GM10266 (cell line): ENCODE measurements at regions not wholly inside any gene's neighbourhood (a gene's known extent, or its start where the extent isn't known, plus 50 kb on each side); places are given as distances from the start of the nearest gene placed in this dataset.

Experiments
- DNase-seq: peaks from one replicate; pipeline ENCODE4 v3.0.0; 2012; ENCODE audit errors: extremely low spot score
- TF ChIP-seq, protein P1 (sequence below): IDR thresholded peaks from 2 replicates; pipeline ENCODE4 v1.5.1; 2012; ENCODE audit warnings: mild to moderate bottlenecking, low read depth; ENCODE audit not compliant: control insufficient read depth, insufficient read depth; ENCODE audit errors: missing control alignments

DNA sequence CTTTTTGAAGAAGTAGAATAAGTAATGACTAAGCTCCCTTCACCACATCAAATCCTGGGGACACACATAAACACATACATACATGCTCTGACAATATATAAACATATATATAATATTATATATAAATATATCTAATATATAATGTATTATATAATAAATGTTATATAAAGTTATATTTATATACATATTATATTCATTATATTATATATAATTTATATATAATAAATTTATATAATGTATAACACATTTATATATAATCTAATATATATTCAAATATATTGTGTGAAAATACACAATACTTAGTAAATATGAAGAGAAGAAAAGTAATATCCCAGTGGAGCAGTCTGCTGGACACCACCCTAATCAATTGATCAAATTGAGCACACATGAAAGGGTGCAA is 2177.9 kb upstream of the CELF4 start:
- no peak for DNase-seq
- TF ChIP-seq, protein P1, sequence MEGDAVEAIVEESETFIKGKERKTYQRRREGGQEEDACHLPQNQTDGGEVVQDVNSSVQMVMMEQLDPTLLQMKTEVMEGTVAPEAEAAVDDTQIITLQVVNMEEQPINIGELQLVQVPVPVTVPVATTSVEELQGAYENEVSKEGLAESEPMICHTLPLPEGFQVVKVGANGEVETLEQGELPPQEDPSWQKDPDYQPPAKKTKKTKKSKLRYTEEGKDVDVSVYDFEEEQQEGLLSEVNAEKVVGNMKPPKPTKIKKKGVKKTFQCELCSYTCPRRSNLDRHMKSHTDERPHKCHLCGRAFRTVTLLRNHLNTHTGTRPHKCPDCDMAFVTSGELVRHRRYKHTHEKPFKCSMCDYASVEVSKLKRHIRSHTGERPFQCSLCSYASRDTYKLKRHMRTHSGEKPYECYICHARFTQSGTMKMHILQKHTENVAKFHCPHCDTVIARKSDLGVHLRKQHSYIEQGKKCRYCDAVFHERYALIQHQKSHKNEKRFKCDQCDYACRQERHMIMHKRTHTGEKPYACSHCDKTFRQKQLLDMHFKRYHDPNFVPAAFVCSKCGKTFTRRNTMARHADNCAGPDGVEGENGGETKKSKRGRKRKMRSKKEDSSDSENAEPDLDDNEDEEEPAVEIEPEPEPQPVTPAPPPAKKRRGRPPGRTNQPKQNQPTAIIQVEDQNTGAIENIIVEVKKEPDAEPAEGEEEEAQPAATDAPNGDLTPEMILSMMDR, result no peak

DNA sequence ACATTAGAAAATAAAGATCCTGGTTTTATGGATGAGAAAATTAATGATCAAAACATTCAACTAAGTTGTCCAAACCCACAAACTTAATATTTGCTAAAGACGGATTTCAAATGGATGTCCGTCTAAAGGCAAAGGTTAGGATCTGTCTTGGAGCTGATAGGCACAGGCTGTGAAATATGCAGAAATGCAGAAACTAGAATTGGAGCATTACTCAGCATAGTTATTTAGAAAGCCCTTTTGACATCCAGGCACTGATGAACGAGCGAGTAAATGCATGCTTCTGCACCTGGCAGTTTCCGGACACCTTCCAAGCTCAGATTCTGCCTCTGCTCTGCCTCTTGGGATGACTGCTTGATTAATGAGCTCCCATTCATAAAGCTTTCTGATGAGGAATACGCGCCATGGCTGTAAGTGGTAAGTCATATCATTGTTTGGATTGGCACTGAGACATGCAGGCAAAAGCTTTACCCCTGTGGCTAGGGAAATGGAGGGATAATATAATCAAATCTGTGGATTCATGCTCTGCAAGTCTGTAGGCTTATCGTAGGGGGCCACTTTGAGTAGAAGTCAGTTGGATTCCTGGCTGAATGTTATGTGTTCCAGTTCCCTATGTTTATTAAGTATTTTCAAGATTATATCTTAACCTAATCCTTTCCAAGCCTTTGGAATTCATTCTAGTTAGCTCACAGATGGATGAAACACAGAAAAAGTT is 2176.3 kb upstream of the CELF4 start:
- TF ChIP-seq, protein P1, result no peak
- no peak for DNase-seq

DNA sequence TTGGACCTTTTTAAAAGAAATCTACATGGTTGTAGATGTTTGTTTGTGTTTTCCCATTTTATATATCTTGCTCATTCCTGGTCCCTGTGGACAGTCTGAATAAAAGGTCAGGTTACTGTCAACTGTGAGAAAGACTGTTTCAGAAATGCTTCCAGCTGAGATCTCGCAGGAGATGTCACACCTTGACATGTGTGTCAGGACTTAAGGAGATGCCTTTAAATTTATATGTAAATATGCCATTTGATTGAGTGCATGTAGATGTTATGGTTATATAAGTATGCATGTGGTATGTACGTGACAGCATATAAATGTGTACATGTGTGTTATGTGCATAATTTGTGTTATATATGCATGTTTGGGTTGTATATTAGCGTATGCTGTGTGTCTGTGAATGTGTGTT is 2172.3 kb upstream of the CELF4 start:
- TF ChIP-seq, protein P1, result no peak
- no peak for DNase-seq

DNA sequence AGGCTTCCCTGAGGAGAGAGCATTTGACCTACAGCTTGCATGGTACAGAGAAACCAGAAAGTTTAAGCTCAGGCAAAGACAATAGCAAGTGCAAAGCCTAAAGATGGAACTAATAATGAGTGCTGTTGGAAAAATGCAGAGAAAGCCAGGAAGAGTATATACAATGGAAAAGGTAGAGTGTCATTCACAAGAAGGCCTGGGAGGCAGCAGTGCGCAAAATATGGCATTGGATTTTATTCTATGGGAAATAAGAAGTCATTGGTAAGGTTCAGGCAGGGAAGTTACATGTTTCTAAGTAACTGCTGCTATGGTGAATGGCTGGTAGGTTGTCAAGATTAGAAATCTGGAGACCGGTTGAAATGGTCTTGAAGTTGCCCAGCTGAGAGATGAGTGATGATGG is 2167.3 kb upstream of the CELF4 start:
- DNase-seq, result no peak
- TF ChIP-seq, protein P1, result no peak

DNA sequence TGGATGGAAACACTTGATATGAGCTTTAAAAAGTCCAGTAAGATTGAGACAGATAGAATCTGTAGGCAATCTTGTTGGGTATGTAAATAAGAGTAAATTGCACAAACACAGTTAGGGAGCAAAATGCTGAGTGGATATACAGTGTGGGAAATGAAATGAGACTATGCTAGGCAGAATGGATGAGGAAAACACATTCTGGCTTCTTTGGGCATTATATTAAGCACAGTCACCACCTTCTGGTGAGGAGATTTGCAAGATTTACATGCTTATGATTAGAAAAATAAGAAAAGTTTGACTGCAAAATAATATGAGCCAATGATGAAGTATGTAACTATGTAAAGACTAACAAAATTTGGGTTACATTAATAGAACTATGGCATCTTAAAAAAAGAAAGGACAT is 2165.0 kb upstream of the CELF4 start:
- TF ChIP-seq, protein P1, result no peak
- no peak for DNase-seq

DNA sequence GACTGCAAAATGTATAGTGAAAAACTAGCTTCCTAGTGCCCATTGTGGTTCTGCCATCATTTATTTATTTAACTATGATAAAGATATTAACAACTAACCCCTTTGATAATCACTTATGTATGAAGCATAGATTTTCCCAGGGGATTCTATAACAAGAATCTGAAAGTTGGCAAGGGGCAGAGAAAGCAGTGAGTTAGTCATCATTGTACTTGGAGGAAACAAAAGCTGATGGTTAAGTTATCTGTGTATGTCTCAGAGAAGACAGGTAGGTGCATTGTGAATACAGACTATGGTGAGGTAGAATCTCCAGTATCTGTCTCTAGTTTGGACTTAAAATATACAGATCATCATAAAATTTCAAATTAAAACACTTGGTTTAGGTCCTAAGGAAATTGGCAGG is 2159.1 kb upstream of the CELF4 start:
- TF ChIP-seq, protein P1, result no peak
- no peak for DNase-seq

DNA sequence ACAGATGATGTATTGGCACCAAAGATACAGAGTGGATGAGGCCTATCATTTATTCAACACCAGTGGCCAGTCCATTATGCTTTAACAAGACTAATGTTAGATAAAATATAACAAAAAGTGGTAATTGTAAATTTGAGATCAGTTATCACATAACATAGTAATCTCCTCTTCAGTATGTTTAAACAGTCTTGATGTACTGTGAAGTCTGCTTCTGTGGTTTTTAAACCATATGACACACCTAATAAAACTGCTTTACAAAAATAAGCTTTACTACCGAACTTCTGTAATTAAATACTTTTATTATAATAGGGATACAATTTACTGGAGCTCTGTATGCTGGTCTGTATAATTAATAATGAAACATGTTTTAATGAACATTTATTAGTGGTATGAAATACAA is 2156.1 kb upstream of the CELF4 start:
- TF ChIP-seq, protein P1, result no peak

More for the DNA sequence above, 2156.1 kb upstream of the CELF4 start:
- no peak for DNase-seq
